GM12891 (cell line): ENCODE measurements at regions not wholly inside any gene's neighbourhood (a gene's known extent, or its start where the extent isn't known, plus 50 kb on each side); places are given as distances from the start of the nearest gene placed in this dataset.

Experiments used
- POLR2AphosphoS5 ChIP-seq: IDR thresholded peaks from 2 replicates; pipeline ENCODE4 v1.6.1; 2011; ENCODE audit warnings: low read depth, low read length, control low read depth
- POU2F2 ChIP-seq: IDR thresholded peaks from 2 replicates; pipeline ENCODE4 v1.6.1; 2011; ENCODE audit warnings: low read depth, mild to moderate bottlenecking, control low read depth, low read length, moderate library complexity

DNA sequence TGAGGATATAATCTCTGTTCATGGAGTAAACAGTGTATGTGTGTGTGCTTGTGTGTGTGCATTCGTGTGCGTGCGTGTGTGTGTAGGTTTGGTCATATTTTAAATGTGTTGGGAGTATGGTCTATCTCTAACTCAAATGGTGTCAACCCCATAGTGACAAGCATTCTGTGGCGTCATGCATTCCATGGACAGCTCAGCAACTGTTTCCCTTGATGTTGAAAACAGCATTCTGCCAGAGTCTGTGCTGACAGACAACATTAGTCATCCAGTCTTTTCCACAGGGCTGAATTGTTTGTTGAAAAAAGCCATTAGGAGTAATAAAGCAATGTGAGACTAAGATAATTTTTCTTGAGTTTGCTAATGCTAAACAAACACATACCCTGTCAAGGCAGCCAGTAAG, 706.6 kb downstream of the PCDH19 start:
- no peak for TF ChIP-seq POLR2AphosphoS5
- TF ChIP-seq POU2F2, result no peak
